ENCODE measurements at regions not wholly inside any gene's neighbourhood (a gene's known extent, or its start where the extent isn't known, plus 50 kb on each side); places are given as distances from the start of the nearest gene placed in this dataset.

DNA sequence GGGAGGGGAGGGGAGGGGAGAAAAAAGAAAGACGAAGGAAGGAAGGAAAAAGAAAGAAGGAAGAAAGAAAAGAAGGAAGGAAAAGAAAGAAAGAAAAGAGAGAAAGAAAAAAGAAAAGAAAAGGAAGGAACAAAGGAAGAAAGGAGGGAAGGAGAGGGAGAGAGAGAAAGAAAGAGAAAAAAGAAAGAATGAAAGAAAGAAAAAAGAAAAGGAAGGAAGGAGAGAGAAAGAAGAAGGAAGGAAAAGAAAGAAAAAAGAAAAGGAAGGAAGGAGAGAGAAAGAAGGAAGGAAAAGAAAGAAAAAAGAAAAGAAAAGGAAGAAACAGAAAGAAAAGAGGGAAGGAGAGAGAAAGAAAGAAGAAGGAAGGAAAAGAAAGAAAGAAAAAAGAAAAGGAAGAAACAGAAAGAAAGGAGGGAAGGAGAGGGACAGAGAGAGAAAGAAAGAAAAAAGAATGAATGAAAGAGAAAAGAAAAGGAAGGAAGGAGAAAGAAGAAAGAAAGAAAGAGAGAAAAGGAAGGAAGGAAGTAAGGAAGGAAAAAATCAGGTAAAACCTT, 225.3 kb downstream of the TPBG start:
- no peaks in the 10 kb centered on the region for H3K9me3 ChIP-seq
- no peak for TF ChIP-seq POLR2A (IDR thresholded peaks at IDR 0.05)
- TF ChIP-seq POLR2AphosphoS5 (IDR thresholded peaks at IDR 0.05), result no peak
- TF ChIP-seq, protein P1, sequence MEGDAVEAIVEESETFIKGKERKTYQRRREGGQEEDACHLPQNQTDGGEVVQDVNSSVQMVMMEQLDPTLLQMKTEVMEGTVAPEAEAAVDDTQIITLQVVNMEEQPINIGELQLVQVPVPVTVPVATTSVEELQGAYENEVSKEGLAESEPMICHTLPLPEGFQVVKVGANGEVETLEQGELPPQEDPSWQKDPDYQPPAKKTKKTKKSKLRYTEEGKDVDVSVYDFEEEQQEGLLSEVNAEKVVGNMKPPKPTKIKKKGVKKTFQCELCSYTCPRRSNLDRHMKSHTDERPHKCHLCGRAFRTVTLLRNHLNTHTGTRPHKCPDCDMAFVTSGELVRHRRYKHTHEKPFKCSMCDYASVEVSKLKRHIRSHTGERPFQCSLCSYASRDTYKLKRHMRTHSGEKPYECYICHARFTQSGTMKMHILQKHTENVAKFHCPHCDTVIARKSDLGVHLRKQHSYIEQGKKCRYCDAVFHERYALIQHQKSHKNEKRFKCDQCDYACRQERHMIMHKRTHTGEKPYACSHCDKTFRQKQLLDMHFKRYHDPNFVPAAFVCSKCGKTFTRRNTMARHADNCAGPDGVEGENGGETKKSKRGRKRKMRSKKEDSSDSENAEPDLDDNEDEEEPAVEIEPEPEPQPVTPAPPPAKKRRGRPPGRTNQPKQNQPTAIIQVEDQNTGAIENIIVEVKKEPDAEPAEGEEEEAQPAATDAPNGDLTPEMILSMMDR (IDR thresholded peaks at IDR 0.05), result no peak
- no peak for TF ChIP-seq EP300 (IDR thresholded peaks at IDR 0.05)
- no peak for DNase-seq
- no peaks in the 10 kb centered on the region for H3K27me3 ChIP-seq
- no peak overlapping the region for H3K4me3 ChIP-seq
- no peak overlapping the region for H3K27ac ChIP-seq
- WGBS, 2 donors, result 57 to 72% methylated on average over 1 of the region's 1 CpG
- ATAC-seq (ENCODE audit: low FRiP score in 2 of 2), result no peak
- no peaks in the 10 kb centered on the region for H3K36me3 ChIP-seq
- H3K4me1 ChIP-seq, result no peaks in the 10 kb centered on the region

- TF ChIP-seq POLR2A (IDR thresholded peaks at IDR 0.05) (no peak), POLR2AphosphoS5 (IDR thresholded peaks at IDR 0.05) (no peak), EP300 (IDR thresholded peaks at IDR 0.05) (no peak)
- TF ChIP-seq, protein P1 (IDR thresholded peaks at IDR 0.05), result no peak
- Histone ChIP-seq H3K4me1 (no peaks in the 10 kb centered on the region), H3K4me3 (no peak overlapping the region), H3K9me3 (no peaks in the 10 kb centered on the region), H3K27ac (no peak overlapping the region), H3K36me3 (no peaks in the 10 kb centered on the region), H3K27me3 (no peaks in the 10 kb centered on the region)
- ATAC-seq (ENCODE audit: low FRiP score in 2 of 2) (no peak), DNase-seq (no peak)
- 46 to 52% methylated on average over 5 of the region's 5 CpGs for WGBS, 2 donors
These were observed 226.0 kb downstream of the TPBG start for GRCh38 chr6:82589509-82590206.

DNA sequence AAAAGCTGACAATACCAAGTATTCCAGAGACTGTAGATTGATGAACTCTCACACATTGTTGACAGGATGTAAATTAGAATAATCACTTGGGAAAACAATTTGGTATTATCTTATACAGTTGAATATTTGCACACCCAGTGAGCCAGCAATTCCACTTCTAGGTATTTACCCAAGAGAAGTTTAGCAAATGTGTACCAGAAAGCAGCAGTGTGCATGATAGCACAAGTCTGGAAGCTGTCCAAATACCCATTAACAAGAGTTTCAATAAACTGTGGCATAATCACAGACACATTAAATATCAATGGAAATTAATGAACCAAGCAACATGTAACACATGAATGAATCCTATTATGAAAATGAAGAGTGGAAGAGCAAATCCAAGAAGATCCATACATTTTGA, 233.6 kb downstream of the TPBG start:
- no peak for DNase-seq
- TF ChIP-seq POLR2AphosphoS5 (IDR thresholded peaks at IDR 0.05), result no peak
- no peak for TF ChIP-seq POLR2A (IDR thresholded peaks at IDR 0.05)
- TF ChIP-seq, protein P1 (IDR thresholded peaks at IDR 0.05), result no peak
- TF ChIP-seq EP300 (IDR thresholded peaks at IDR 0.05), result no peak

GRCh38 chr6:82602776-82603175, 239.2 kb downstream of the TPBG start:
- no peaks in the 10 kb centered on the region for H3K4me1 ChIP-seq
- no peak for ATAC-seq (ENCODE audit: low FRiP score in 2 of 2)

More for the DNA sequence above, 233.6 kb downstream of the TPBG start:
- Histone ChIP-seq H3K4me1 (no peaks in the 10 kb centered on the region), H3K36me3 (no peaks in the 10 kb centered on the region), H3K27me3 (no peaks in the 10 kb centered on the region), H3K27ac (no peak overlapping the region), H3K4me3 (no peak overlapping the region), H3K9me3 (no peaks in the 10 kb centered on the region)
- no peak for ATAC-seq (ENCODE audit: low FRiP score in 2 of 2)

More at GRCh38 chr6:82602776-82603175, 239.2 kb downstream of the TPBG start:
- TF ChIP-seq, protein P1 (IDR thresholded peaks at IDR 0.05), result no peak
- TF ChIP-seq POLR2A (IDR thresholded peaks at IDR 0.05) (no peak), POLR2AphosphoS5 (IDR thresholded peaks at IDR 0.05) (no peak), EP300 (IDR thresholded peaks at IDR 0.05) (no peak)
- Histone ChIP-seq H3K27me3 (no peaks in the 10 kb centered on the region), H3K36me3 (no peaks in the 10 kb centered on the region), H3K27ac (no peak overlapping the region), H3K4me3 (no peak overlapping the region), H3K9me3 (no peaks in the 10 kb centered on the region)
- WGBS, 2 donors, result 48 to 64% methylated on average over 4 of the region's 4 CpGs
- no peak for DNase-seq
